ENCODE measurements at regions not wholly inside any gene's neighbourhood (a gene's known extent, or its start where the extent isn't known, plus 50 kb on each side); places are given as distances from the start of the nearest gene placed in this dataset.
A peak's percentile ranks its signal among the peaks of the same experiment; 100 is the strongest.
"Not testable (repeated sequence)": the region's sequence is repeated elsewhere in the genome, so short reads cannot be mapped to it uniquely, and the experiment has no call there.

- Mint-ChIP-seq H3K9me3 (no peaks in the 10 kb centered on the region), H3K27ac (no peak overlapping the region), H3K27me3 (peaks cover 70% of the 10 kb centered on the region), H3K4me1 (no peaks in the 10 kb centered on the region), H3K4me3 (no peak overlapping the region), H3K36me3 (no peaks in the 10 kb centered on the region)
- no peak for ATAC-seq
These were observed 58.2 kb downstream of the TMEM270 start for GRCh38 chr7:73918926-73919693.

GRCh38 chr7:73919694-73920375, 58.9 kb downstream of the TMEM270 start:
- H3K4me1 Mint-ChIP-seq: no peaks in the 10 kb centered on the region
- peaks cover 65% of the 10 kb centered on the region for H3K27me3 Mint-ChIP-seq
- no peak overlapping the region for H3K4me3 Mint-ChIP-seq
- ATAC-seq: peak; percentile 22
- H3K36me3 Mint-ChIP-seq: no peaks in the 10 kb centered on the region
- no peak overlapping the region for H3K27ac Mint-ChIP-seq
- no peaks in the 10 kb centered on the region for H3K9me3 Mint-ChIP-seq

- Mint-ChIP-seq H3K4me1 (no peaks in the 10 kb centered on the region), H3K27ac (no peak overlapping the region)
These were observed 59.6 kb downstream of the TMEM270 start for GRCh38 chr7:73920406-73921134.

GRCh38 chr7:73921623-73922528, 60.9 kb downstream of the TMEM270 start:
- Mint-ChIP-seq H3K36me3 (no peaks in the 10 kb centered on the region), H3K27ac (no peak overlapping the region), H3K27me3 (peaks cover 45% of the 10 kb centered on the region), H3K4me1 (no peaks in the 10 kb centered on the region), H3K9me3 (no peaks in the 10 kb centered on the region), H3K4me3 (no peak overlapping the region)
- peak; percentile 35 for ATAC-seq

More at GRCh38 chr7:73920406-73921134, 59.6 kb downstream of the TMEM270 start:
- Mint-ChIP-seq H3K27me3 (peaks cover 57% of the 10 kb centered on the region), H3K36me3 (no peaks in the 10 kb centered on the region), H3K9me3 (no peaks in the 10 kb centered on the region), H3K4me3 (no peak overlapping the region)
- no peak for ATAC-seq

GRCh38 chr7:73928644-73929043, 67.7 kb downstream of the TMEM270 start:
- H3K4me3 Mint-ChIP-seq, H3K4me1 Mint-ChIP-seq, H3K27ac Mint-ChIP-seq, ATAC-seq, H3K9me3 Mint-ChIP-seq, H3K36me3 Mint-ChIP-seq: not testable (repeated sequence)
- H3K27me3 Mint-ChIP-seq: peaks cover 39% of the 10 kb centered on the region

GRCh38 chr7:73931502-73931901, 70.5 kb downstream of the TMEM270 start:
- Mint-ChIP-seq H3K27ac (no peak overlapping the region), H3K4me3 (no peak overlapping the region), H3K9me3 (no peaks in the 10 kb centered on the region), H3K4me1 (no peaks in the 10 kb centered on the region), H3K27me3 (peaks cover 59% of the 10 kb centered on the region), H3K36me3 (no peaks in the 10 kb centered on the region)
- no peak for ATAC-seq

GRCh38 chr7:73932364-73932763, 71.4 kb downstream of the TMEM270 start:
- no peak for ATAC-seq
- no peak overlapping the region for H3K27ac Mint-ChIP-seq
- no peaks in the 10 kb centered on the region for H3K36me3 Mint-ChIP-seq
- H3K27me3 Mint-ChIP-seq: peaks cover 58% of the 10 kb centered on the region
- H3K9me3 Mint-ChIP-seq: no peaks in the 10 kb centered on the region
- H3K4me1 Mint-ChIP-seq: no peaks in the 10 kb centered on the region
- H3K4me3 Mint-ChIP-seq: no peak overlapping the region

GRCh38 chr7:73933091-73933490, 72.1 kb downstream of the TMEM270 start:
- no peak overlapping the region for H3K4me3 Mint-ChIP-seq
- H3K9me3 Mint-ChIP-seq: no peaks in the 10 kb centered on the region
- H3K27me3 Mint-ChIP-seq: peaks cover 51% of the 10 kb centered on the region
- H3K4me1 Mint-ChIP-seq: no peaks in the 10 kb centered on the region
- H3K36me3 Mint-ChIP-seq: no peaks in the 10 kb centered on the region
- H3K27ac Mint-ChIP-seq: no peak overlapping the region
- no peak for ATAC-seq

- H3K36me3 Mint-ChIP-seq: peaks cover 11% of the 10 kb centered on the region
- no peak for ATAC-seq
- H3K4me3 Mint-ChIP-seq: no peak overlapping the region
- peaks cover 56% of the 10 kb centered on the region for H3K27me3 Mint-ChIP-seq
- peaks cover 13% of the 10 kb centered on the region for H3K9me3 Mint-ChIP-seq
- H3K27ac Mint-ChIP-seq: no peak overlapping the region
- no peaks in the 10 kb centered on the region for H3K4me1 Mint-ChIP-seq
These were observed 76.0 kb downstream of the TMEM270 start for GRCh38 chr7:73936967-73937366.

- H3K4me1 Mint-ChIP-seq, ATAC-seq, H3K27ac Mint-ChIP-seq, H3K4me3 Mint-ChIP-seq: not testable (repeated sequence)
- peaks cover 13% of the 10 kb centered on the region for H3K9me3 Mint-ChIP-seq
- peaks cover 49% of the 10 kb centered on the region for H3K27me3 Mint-ChIP-seq
- H3K36me3 Mint-ChIP-seq: peaks cover 11% of the 10 kb centered on the region
These were observed 76.7 kb downstream of the TMEM270 start for GRCh38 chr7:73937650-73938049.

- no peak for ATAC-seq
- peaks cover 35% of the 10 kb centered on the region for H3K27me3 Mint-ChIP-seq
- peaks cover 13% of the 10 kb centered on the region for H3K9me3 Mint-ChIP-seq
- H3K27ac Mint-ChIP-seq: no peak overlapping the region
- H3K4me1 Mint-ChIP-seq: no peaks in the 10 kb centered on the region
- no peak overlapping the region for H3K4me3 Mint-ChIP-seq
- H3K36me3 Mint-ChIP-seq: peaks cover 11% of the 10 kb centered on the region
These were observed 78.6 kb downstream of the TMEM270 start for GRCh38 chr7:73939528-73939927.

GRCh38 chr7:73940701-73941238, 79.8 kb downstream of the TMEM270 start:
- peaks cover 24% of the 10 kb centered on the region for H3K27me3 Mint-ChIP-seq
- ATAC-seq: no peak
- H3K9me3 Mint-ChIP-seq: peaks cover 13% of the 10 kb centered on the region
- H3K36me3 Mint-ChIP-seq: peaks cover 11% of the 10 kb centered on the region
- H3K4me3 Mint-ChIP-seq: no peak overlapping the region
- H3K4me1 Mint-ChIP-seq: no peaks in the 10 kb centered on the region
- H3K27ac Mint-ChIP-seq: no peak overlapping the region

- Mint-ChIP-seq H3K4me1 (no peaks in the 10 kb centered on the region), H3K9me3 (peaks cover 19% of the 10 kb centered on the region), H3K36me3 (peaks cover 11% of the 10 kb centered on the region), H3K27me3 (peaks cover 24% of the 10 kb centered on the region), H3K4me3 (no peak overlapping the region), H3K27ac (no peak overlapping the region)
- ATAC-seq: no peak
These were observed 81.0 kb downstream of the TMEM270 start for GRCh38 chr7:73941836-73942551.

- no peak for ATAC-seq
- Mint-ChIP-seq H3K4me3 (no peak overlapping the region), H3K36me3 (peaks cover 11% of the 10 kb centered on the region), H3K27me3 (peaks cover 29% of the 10 kb centered on the region), H3K4me1 (no peaks in the 10 kb centered on the region), H3K9me3 (peaks cover 22% of the 10 kb centered on the region), H3K27ac (no peak overlapping the region)
These were observed 83.0 kb upstream of the ELN start for GRCh38 chr7:73945022-73945421.
